Adrenal gland (tissue), 5 donors: ENCODE measurements at regions not wholly inside any gene's neighbourhood (a gene's known extent, or its start where the extent isn't known, plus 50 kb on each side); places are given as distances from the start of the nearest gene placed in this dataset.

Experiments used
- POLR2A ChIP-seq, 2 donors: fragments of 450-650 bp; IDR thresholded peaks; one replicate each; pipeline ENCODE4 v1.6.1; 2017; ENCODE audit warnings: antibody characterized with exemption in 2 of 2, mild to moderate bottlenecking in 2 of 2, moderate library complexity in 1 of 2
- TF ChIP-seq, protein P1 (sequence below), 6 experiments: fragments of 450-650 bp in 4 of 6; fragments of 200-600 bp in 2 of 6; sonication (generic) in 1 of 6; IDR thresholded peaks; 1 replicate in 5 of 6; 2 replicates in 1 of 6; pipeline versions ENCODE4 v1.5.1 to v1.8.0; 2016 to 2021; ENCODE audit warnings: antibody characterized with exemption in 6 of 6, mild to moderate bottlenecking in 2 of 6, moderate library complexity in 1 of 6
- donor health status: DM: no; HTN: no; CAD: no.

- TF ChIP-seq, protein P1, sequence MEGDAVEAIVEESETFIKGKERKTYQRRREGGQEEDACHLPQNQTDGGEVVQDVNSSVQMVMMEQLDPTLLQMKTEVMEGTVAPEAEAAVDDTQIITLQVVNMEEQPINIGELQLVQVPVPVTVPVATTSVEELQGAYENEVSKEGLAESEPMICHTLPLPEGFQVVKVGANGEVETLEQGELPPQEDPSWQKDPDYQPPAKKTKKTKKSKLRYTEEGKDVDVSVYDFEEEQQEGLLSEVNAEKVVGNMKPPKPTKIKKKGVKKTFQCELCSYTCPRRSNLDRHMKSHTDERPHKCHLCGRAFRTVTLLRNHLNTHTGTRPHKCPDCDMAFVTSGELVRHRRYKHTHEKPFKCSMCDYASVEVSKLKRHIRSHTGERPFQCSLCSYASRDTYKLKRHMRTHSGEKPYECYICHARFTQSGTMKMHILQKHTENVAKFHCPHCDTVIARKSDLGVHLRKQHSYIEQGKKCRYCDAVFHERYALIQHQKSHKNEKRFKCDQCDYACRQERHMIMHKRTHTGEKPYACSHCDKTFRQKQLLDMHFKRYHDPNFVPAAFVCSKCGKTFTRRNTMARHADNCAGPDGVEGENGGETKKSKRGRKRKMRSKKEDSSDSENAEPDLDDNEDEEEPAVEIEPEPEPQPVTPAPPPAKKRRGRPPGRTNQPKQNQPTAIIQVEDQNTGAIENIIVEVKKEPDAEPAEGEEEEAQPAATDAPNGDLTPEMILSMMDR (IDR thresholded peaks at IDR 0.05), result no peak
- no peak for TF ChIP-seq POLR2A (IDR thresholded peaks at IDR 0.05)
Measured at GRCh38 chr4:53721263-53721662, 130.0 kb upstream of the LNX1 start.
